ENCODE measurements at regions not wholly inside any gene's neighbourhood (a gene's known extent, or its start where the extent isn't known, plus 50 kb on each side); places are given as distances from the start of the nearest gene placed in this dataset.

GRCh38 chrX:63993936-63994335, 208.9 kb upstream of the ARHGEF9 start:
- H3K36me3 ChIP-seq (ENCODE audit: control insufficient read depth, insufficient read depth, low read length): no peaks in the 10 kb centered on the region
- no peak overlapping the region for H3K4me3 ChIP-seq (ENCODE audit: low read depth, low read length)
- H3K9ac ChIP-seq (ENCODE audit: low read length): no peak overlapping the region
- no peak overlapping the region for H3K27ac ChIP-seq (ENCODE audit: low read depth, low read length)
- H3K9me3 ChIP-seq (ENCODE audit: control insufficient read depth, insufficient read depth, low read depth, low read length): peaks cover 20% of the 10 kb centered on the region; the same call in 1 of the 2 replicates
- H3K27me3 ChIP-seq (ENCODE audit: control insufficient read depth, insufficient read depth, low read length): no peaks in the 10 kb centered on the region
- H3K4me1 ChIP-seq (ENCODE audit: control insufficient read depth, insufficient read depth, low read length): no peaks in the 10 kb centered on the region

DNA sequence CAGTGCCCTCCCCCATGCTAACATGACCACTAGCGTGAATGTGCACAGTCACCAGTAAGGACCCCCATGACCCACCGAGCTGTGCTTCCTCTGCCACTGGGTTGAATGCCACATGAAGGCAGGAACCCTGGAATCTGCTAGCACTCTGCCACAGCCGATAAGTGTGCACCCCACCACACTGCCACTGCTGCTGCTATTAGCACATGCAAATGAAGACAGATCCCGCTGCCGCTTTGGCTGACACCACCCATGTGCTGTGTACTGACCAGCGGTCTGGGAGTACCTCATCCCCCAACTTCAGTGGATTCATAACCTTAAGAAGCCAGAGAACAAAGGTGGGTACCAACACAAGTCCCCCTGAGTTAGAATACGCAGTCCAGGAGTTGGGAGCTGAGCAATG, 200.9 kb upstream of the ARHGEF9 start:
- no peak overlapping the region for H3K9ac ChIP-seq (ENCODE audit: low read length)
- H3K36me3 ChIP-seq (ENCODE audit: control insufficient read depth, insufficient read depth, low read length): no peaks in the 10 kb centered on the region
- H3K4me1 ChIP-seq (ENCODE audit: control insufficient read depth, insufficient read depth, low read length): no peaks in the 10 kb centered on the region
- no peak overlapping the region for H3K27ac ChIP-seq (ENCODE audit: low read depth, low read length)
- H3K9me3 ChIP-seq (ENCODE audit: control insufficient read depth, insufficient read depth, low read depth, low read length): peaks cover 20% of the 10 kb centered on the region; the same call in 1 of the 2 replicates
- no peak overlapping the region for H3K4me3 ChIP-seq (ENCODE audit: low read depth, low read length)
- no peaks in the 10 kb centered on the region for H3K27me3 ChIP-seq (ENCODE audit: control insufficient read depth, insufficient read depth, low read length)

GRCh38 chrX:63979480-63979879, 194.5 kb upstream of the ARHGEF9 start:
- no peaks in the 10 kb centered on the region for H3K27me3 ChIP-seq (ENCODE audit: control insufficient read depth, insufficient read depth, low read length)
- H3K4me1 ChIP-seq (ENCODE audit: control insufficient read depth, insufficient read depth, low read length): no peaks in the 10 kb centered on the region
- no peak overlapping the region for H3K27ac ChIP-seq (ENCODE audit: low read depth, low read length)
- no peak overlapping the region for H3K4me3 ChIP-seq (ENCODE audit: low read depth, low read length)
- no peak overlapping the region for H3K9ac ChIP-seq (ENCODE audit: low read length)
- peaks cover 49% of the 10 kb centered on the region for H3K9me3 ChIP-seq (ENCODE audit: control insufficient read depth, insufficient read depth, low read depth, low read length)
- no peaks in the 10 kb centered on the region for H3K36me3 ChIP-seq (ENCODE audit: control insufficient read depth, insufficient read depth, low read length)

DNA sequence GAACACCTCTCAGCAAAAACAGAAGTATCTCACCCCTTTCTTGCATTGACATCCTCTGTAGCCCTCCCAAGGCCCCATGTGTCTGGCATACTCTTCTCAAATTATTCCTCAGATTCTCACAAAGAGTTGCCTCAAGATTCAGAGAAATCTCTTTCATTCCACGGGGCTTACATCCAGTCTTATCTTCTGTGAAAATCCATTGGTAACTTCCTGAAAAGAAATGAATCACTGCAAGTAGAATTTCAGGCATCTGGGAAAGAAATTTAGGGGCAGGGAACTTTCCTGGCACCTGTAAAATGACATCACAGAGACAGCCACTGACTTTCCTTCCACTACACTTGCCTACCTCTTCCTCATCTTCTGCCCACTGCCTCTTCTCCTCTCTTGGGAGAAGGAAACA, 182.5 kb upstream of the ARHGEF9 start:
- Histone ChIP-seq H3K9ac (ENCODE audit: low read length) (no peak overlapping the region), H3K27ac (ENCODE audit: low read depth, low read length) (no peak overlapping the region), H3K4me1 (ENCODE audit: control insufficient read depth, insufficient read depth, low read length) (no peaks in the 10 kb centered on the region), H3K4me3 (ENCODE audit: low read depth, low read length) (no peak overlapping the region), H3K36me3 (ENCODE audit: control insufficient read depth, insufficient read depth, low read length) (no peaks in the 10 kb centered on the region), H3K9me3 (ENCODE audit: control insufficient read depth, insufficient read depth, low read depth, low read length) (peaks cover 17% of the 10 kb centered on the region; the same call in 1 of the 2 replicates), H3K27me3 (ENCODE audit: control insufficient read depth, insufficient read depth, low read length) (no peaks in the 10 kb centered on the region)

DNA sequence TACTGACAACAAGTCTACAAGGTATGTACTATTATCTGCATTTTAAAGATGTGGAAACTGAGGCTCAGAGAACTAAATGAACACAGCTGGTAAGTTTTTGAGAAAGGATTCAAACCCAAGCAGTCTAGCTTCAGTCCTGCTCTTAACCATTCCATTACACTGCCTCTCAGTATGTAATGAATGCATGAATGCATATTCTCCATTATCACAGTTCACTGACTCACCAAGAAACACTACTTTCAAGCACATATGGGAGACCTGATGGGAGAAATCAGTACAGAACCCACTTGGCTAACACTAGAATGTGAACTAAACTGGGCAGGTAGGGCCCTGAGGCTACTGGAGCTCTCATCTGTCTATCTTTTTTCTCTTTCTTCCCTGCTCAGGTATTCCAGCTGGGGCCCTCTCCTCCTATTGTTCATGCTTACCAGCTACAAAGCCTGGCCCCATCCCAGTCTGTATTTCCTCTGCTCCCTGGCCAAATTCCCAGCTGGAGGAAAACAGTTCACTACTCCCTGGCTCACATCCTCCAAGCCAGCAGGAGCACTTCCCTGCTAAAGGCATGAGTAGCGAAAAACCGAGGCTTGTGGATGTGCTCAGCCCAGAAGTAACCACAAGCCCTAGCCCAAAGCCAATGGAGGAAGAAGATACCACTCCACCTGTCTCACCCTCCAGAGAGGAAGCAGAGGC, 178.2 kb upstream of the ARHGEF9 start:
- Histone ChIP-seq H3K27me3 (ENCODE audit: control insufficient read depth, insufficient read depth, low read length) (no peaks in the 10 kb centered on the region), H3K9ac (ENCODE audit: low read length) (no peak overlapping the region), H3K27ac (ENCODE audit: low read depth, low read length) (no peak overlapping the region), H3K4me1 (ENCODE audit: control insufficient read depth, insufficient read depth, low read length) (peaks cover 6% of the 10 kb centered on the region; the same call in 1 of the 2 replicates), H3K4me3 (ENCODE audit: low read depth, low read length) (no peak overlapping the region), H3K36me3 (ENCODE audit: control insufficient read depth, insufficient read depth, low read length) (no peaks in the 10 kb centered on the region), H3K9me3 (ENCODE audit: control insufficient read depth, insufficient read depth, low read depth, low read length) (peaks cover 21% of the 10 kb centered on the region)

- H3K36me3 ChIP-seq (ENCODE audit: control insufficient read depth, insufficient read depth, low read length): no peaks in the 10 kb centered on the region
- H3K27ac ChIP-seq (ENCODE audit: low read depth, low read length): no peak overlapping the region
- no peak overlapping the region for H3K4me3 ChIP-seq (ENCODE audit: low read depth, low read length)
- H3K9ac ChIP-seq (ENCODE audit: low read length): no peak overlapping the region
- H3K9me3 ChIP-seq (ENCODE audit: control insufficient read depth, insufficient read depth, low read depth, low read length): peaks cover 28% of the 10 kb centered on the region
- no peaks in the 10 kb centered on the region for H3K27me3 ChIP-seq (ENCODE audit: control insufficient read depth, insufficient read depth, low read length)
- peaks cover 6% of the 10 kb centered on the region; the same call in 1 of the 2 replicates for H3K4me1 ChIP-seq (ENCODE audit: control insufficient read depth, insufficient read depth, low read length)
Observed at GRCh38 chrX:63961964-63962363, 176.9 kb upstream of the ARHGEF9 start.

GRCh38 chrX:63959975-63960374, 175.0 kb upstream of the ARHGEF9 start:
- no peaks in the 10 kb centered on the region for H3K36me3 ChIP-seq (ENCODE audit: control insufficient read depth, insufficient read depth, low read length)
- H3K9ac ChIP-seq (ENCODE audit: low read length): no peak overlapping the region
- H3K9me3 ChIP-seq (ENCODE audit: control insufficient read depth, insufficient read depth, low read depth, low read length): peaks cover 28% of the 10 kb centered on the region
- no peaks in the 10 kb centered on the region for H3K27me3 ChIP-seq (ENCODE audit: control insufficient read depth, insufficient read depth, low read length)
- H3K27ac ChIP-seq (ENCODE audit: low read depth, low read length): no peak overlapping the region
- peaks cover 6% of the 10 kb centered on the region; the same call in 1 of the 2 replicates for H3K4me1 ChIP-seq (ENCODE audit: control insufficient read depth, insufficient read depth, low read length)
- no peak overlapping the region for H3K4me3 ChIP-seq (ENCODE audit: low read depth, low read length)

GRCh38 chrX:63958134-63958865, 173.3 kb upstream of the ARHGEF9 start:
- Histone ChIP-seq H3K27me3 (ENCODE audit: control insufficient read depth, insufficient read depth, low read length) (no peaks in the 10 kb centered on the region), H3K4me1 (ENCODE audit: control insufficient read depth, insufficient read depth, low read length) (peaks cover 6% of the 10 kb centered on the region; the same call in 1 of the 2 replicates), H3K9ac (ENCODE audit: low read length) (no peak overlapping the region), H3K4me3 (ENCODE audit: low read depth, low read length) (no peak overlapping the region), H3K27ac (ENCODE audit: low read depth, low read length) (no peak overlapping the region), H3K36me3 (ENCODE audit: control insufficient read depth, insufficient read depth, low read length) (no peaks in the 10 kb centered on the region), H3K9me3 (ENCODE audit: control insufficient read depth, insufficient read depth, low read depth, low read length) (peaks cover 26% of the 10 kb centered on the region)

DNA sequence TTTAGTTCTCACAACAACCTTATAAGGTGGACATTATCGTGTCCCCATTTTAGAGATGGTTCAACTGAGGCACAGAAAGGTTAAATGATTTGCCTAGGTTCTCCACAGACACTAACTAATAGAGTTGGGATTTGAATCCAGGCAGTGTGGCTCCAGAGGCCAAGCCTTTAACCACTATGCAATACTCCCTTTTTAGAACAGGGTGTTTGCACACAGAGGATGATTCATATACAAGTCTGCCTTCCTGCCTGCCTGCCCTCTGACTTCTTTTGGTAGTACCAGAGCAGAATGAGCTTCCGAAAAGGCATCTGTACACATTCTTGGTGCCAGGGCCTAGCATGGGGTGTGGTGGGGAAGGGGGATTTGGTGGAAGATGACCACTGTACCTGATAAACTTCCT, 150.8 kb upstream of the ARHGEF9 start:
- H3K27me3 ChIP-seq (ENCODE audit: control insufficient read depth, insufficient read depth, low read length): no peaks in the 10 kb centered on the region
- no peak overlapping the region for H3K27ac ChIP-seq (ENCODE audit: low read depth, low read length)
- H3K9ac ChIP-seq (ENCODE audit: low read length): no peak overlapping the region
- H3K4me1 ChIP-seq (ENCODE audit: control insufficient read depth, insufficient read depth, low read length): peaks cover 15% of the 10 kb centered on the region
- H3K9me3 ChIP-seq (ENCODE audit: control insufficient read depth, insufficient read depth, low read depth, low read length): peaks cover 21% of the 10 kb centered on the region; the same call in 1 of the 2 replicates
- no peaks in the 10 kb centered on the region for H3K36me3 ChIP-seq (ENCODE audit: control insufficient read depth, insufficient read depth, low read length)
- no peak overlapping the region for H3K4me3 ChIP-seq (ENCODE audit: low read depth, low read length)

DNA sequence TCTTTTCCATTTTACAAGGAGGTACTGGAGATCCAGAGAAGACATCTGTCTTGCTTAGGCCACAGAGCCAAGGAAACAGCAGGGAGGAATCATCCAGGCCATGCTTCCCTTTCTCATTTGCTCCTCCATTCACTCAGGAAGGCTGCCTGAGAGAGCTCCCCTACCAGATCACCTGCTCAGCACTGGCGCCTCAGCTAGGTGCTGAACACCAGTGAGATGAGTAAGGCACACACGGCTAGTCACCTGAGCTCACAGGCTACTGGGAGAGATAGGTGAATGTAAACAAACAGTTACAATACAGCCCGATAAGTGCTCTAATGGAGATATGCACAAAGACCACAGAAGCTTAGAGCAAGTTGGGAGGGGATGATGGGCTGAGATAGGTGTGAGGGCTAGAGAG, 149.8 kb upstream of the ARHGEF9 start:
- Histone ChIP-seq H3K9ac (ENCODE audit: low read length) (no peak overlapping the region), H3K27ac (ENCODE audit: low read depth, low read length) (no peak overlapping the region)

DNA sequence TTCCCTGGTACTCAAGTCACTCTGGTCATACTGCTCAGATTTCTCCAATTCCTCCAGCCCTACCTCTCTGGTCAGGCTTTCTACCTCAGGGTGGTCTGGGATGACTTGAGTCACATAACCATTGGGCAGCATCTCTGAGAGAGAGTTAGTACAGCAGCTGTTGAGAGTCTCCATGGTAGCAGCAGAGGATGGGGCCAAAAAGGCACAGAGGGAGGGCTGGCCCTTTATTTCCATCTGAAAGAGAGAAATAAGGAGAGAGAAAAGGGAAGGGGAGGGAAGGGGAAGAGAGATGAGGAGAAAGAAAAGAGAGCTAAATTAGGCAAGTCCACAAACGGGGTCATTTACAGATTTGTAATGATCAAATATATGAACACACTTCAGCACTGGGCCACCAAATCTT, 149.1 kb upstream of the ARHGEF9 start:
- Histone ChIP-seq H3K4me3 (ENCODE audit: low read depth, low read length) (no peak overlapping the region), H3K9me3 (ENCODE audit: control insufficient read depth, insufficient read depth, low read depth, low read length) (peaks cover 25% of the 10 kb centered on the region; the same call in 1 of the 2 replicates)

More for the DNA sequence above, 149.8 kb upstream of the ARHGEF9 start:
- peaks cover 25% of the 10 kb centered on the region; the same call in 1 of the 2 replicates for H3K9me3 ChIP-seq (ENCODE audit: control insufficient read depth, insufficient read depth, low read depth, low read length)
- peaks cover 15% of the 10 kb centered on the region for H3K4me1 ChIP-seq (ENCODE audit: control insufficient read depth, insufficient read depth, low read length)
- H3K27me3 ChIP-seq (ENCODE audit: control insufficient read depth, insufficient read depth, low read length): no peaks in the 10 kb centered on the region
- H3K36me3 ChIP-seq (ENCODE audit: control insufficient read depth, insufficient read depth, low read length): no peaks in the 10 kb centered on the region
- H3K4me3 ChIP-seq (ENCODE audit: low read depth, low read length): no peak overlapping the region

More for the DNA sequence above, 149.1 kb upstream of the ARHGEF9 start:
- no peaks in the 10 kb centered on the region for H3K27me3 ChIP-seq (ENCODE audit: control insufficient read depth, insufficient read depth, low read length)
- no peak overlapping the region for H3K27ac ChIP-seq (ENCODE audit: low read depth, low read length)
- H3K36me3 ChIP-seq (ENCODE audit: control insufficient read depth, insufficient read depth, low read length): no peaks in the 10 kb centered on the region
- no peak overlapping the region for H3K9ac ChIP-seq (ENCODE audit: low read length)
- H3K4me1 ChIP-seq (ENCODE audit: control insufficient read depth, insufficient read depth, low read length): peaks cover 15% of the 10 kb centered on the region

All from HUES6 (cell line).